ENCODE measurements at regions not wholly inside any gene's neighbourhood (a gene's known extent, or its start where the extent isn't known, plus 50 kb on each side); places are given as distances from the start of the nearest gene placed in this dataset.

GRCh38 chr13:80850771-80851170, 509.8 kb upstream of the SPRY2 start:
- Histone ChIP-seq H4K5ac (ENCODE audit: low read depth, low read length) (no peak overlapping the region), H3K27ac (ENCODE audit: insufficient read depth, low read length) (no peak overlapping the region), H3K18ac (ENCODE audit: low read depth, low read length) (no peak overlapping the region), H3K4ac (ENCODE audit: low read depth, low read length) (no peak overlapping the region), H3K4me2 (ENCODE audit: low read depth, low read length) (no peak overlapping the region), H3K4me1 (ENCODE audit: control insufficient read depth, insufficient read depth, low read length) (no peaks in the 10 kb centered on the region), H4K8ac (ENCODE audit: low read depth in 2 of 2, low read length in 2 of 2) (no peak overlapping the region), H4K20me1 (ENCODE audit: insufficient read depth, low read length) (no peaks in the 10 kb centered on the region), H3K9ac (ENCODE audit: low read depth, low read length) (no peak overlapping the region), H2BK15ac (ENCODE audit: low read depth, low read length) (no peak overlapping the region), H2BK5ac (ENCODE audit: low read depth, low read length, poor library complexity, severe bottlenecking) (no peak overlapping the region), H3K23ac (ENCODE audit: low read depth, low read length) (no peak overlapping the region), H4K91ac (ENCODE audit: insufficient read depth, low read depth, low read length) (no peak overlapping the region), H3K79me1 (ENCODE audit: low read depth in 1 of 2, low read length in 2 of 2) (no peaks in the 10 kb centered on the region), H2AK9ac (replicated peaks; ENCODE audit: low read depth, low read length, poor library complexity) (no peak overlapping the region), H3K9me3 (ENCODE audit: control insufficient read depth, insufficient read depth, low read length) (no peaks in the 10 kb centered on the region; the same call in 1 of the 2 replicates), H2AK5ac (ENCODE audit: low read depth, low read length) (no peak overlapping the region), H2BK20ac (ENCODE audit: low read depth, low read length) (no peak overlapping the region), H2BK120ac (ENCODE audit: low read depth, low read length) (no peak overlapping the region), H2AFZ (replicated peaks; ENCODE audit: low read length, poor library complexity) (no peak overlapping the region), H3K27me3 (ENCODE audit: control insufficient read depth, insufficient read depth, low read length) (no peaks in the 10 kb centered on the region), H3K9me1 (ENCODE audit: insufficient read depth, low read length) (no peaks in the 10 kb centered on the region), H3K36me3 (ENCODE audit: control insufficient read depth, insufficient read depth, low read length) (no peaks in the 10 kb centered on the region), H3K56ac (ENCODE audit: extremely low read depth, insufficient read depth, low read length) (no peak overlapping the region), H3K14ac (replicated peaks; ENCODE audit: low read depth, low read length) (no peak overlapping the region), H3K4me3 (ENCODE audit: insufficient read depth, low read depth, low read length) (no peak overlapping the region)
- POLR2A ChIA-PET (ENCODE audit: unreplicated experiment) = no interaction called here
- intact Hi-C loops (cut with micrococcal nuclease) = no loop called here
- DNase-seq (no peak), ATAC-seq (ENCODE audit: low read depth) (no peak)
- in situ Hi-C loops (cut with MboI; ENCODE audit: low sequenced_read_pairs) = no loop called here
- CTCF ChIA-PET = no interaction called here
- no TSS peak for BruUV-seq (replicated peaks)
- WGBS, 2 experiments (ENCODE audit: extremely low coverage in 2 of 2, insufficient read length in 1 of 2) = no CpG with 5 or more reads among the region's 2 CpGs
- dilution Hi-C loops (cut with HindIII; ENCODE audit: low sequenced_read_pairs, unreplicated experiment) = no loop called here
- TF ChIP-seq BHLHE40 (IDR thresholded peaks at IDR 0.05; ENCODE audit: low read depth, low read length) = no peak
- TF ChIP-seq CHD1 (IDR thresholded peaks at IDR 0.05; ENCODE audit: low read depth, low read length) = no peak
- TF ChIP-seq, protein P1, sequence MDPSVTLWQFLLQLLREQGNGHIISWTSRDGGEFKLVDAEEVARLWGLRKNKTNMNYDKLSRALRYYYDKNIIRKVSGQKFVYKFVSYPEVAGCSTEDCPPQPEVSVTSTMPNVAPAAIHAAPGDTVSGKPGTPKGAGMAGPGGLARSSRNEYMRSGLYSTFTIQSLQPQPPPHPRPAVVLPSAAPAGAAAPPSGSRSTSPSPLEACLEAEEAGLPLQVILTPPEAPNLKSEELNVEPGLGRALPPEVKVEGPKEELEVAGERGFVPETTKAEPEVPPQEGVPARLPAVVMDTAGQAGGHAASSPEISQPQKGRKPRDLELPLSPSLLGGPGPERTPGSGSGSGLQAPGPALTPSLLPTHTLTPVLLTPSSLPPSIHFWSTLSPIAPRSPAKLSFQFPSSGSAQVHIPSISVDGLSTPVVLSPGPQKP (IDR thresholded peaks at IDR 0.05; ENCODE audit: borderline replicate concordance, low read depth, low read length) = no peak
- TF ChIP-seq CTCF (conservative IDR thresholded peaks at IDR 0.05; ENCODE audit: low read depth, low read length) = no peak
- no peak for TF ChIP-seq SMC3 (IDR thresholded peaks at IDR 0.05; ENCODE audit: low read depth, low read length)
- no peak for TF ChIP-seq POLR2A (IDR thresholded peaks at IDR 0.05; ENCODE audit: low read depth, low read length)
- TF ChIP-seq MAFK (IDR thresholded peaks at IDR 0.05; ENCODE audit: low read depth, low read length) = no peak
- TF ChIP-seq USF2 (IDR thresholded peaks at IDR 0.05; ENCODE audit: low read depth, low read length) = no peak
- no peak for TF ChIP-seq RAD21 (IDR thresholded peaks at IDR 0.05; ENCODE audit: low read length)
- TF ChIP-seq FOS (IDR thresholded peaks at IDR 0.05; ENCODE audit: low read depth, low read length) = no peak
- no peak for TF ChIP-seq RCOR1 (IDR thresholded peaks at IDR 0.05; ENCODE audit: insufficient replicate concordance, low read length)
- TF ChIP-seq MAZ (IDR thresholded peaks at IDR 0.05; ENCODE audit: borderline replicate concordance, low read depth, low read length) = no peak
- TF ChIP-seq MXI1 (IDR thresholded peaks at IDR 0.05; ENCODE audit: borderline replicate concordance, low read depth, low read length) = no peak
- no peak for TF ChIP-seq CEBPB (IDR thresholded peaks at IDR 0.05; ENCODE audit: low read depth, low read length)
- no peak for TF ChIP-seq NFE2L2 (IDR thresholded peaks at IDR 0.05; ENCODE audit: low read depth, low read length)

Data from IMR-90 (cell line).